Neuron (in vitro differentiated cells): ENCODE measurements at regions not wholly inside any gene's neighbourhood (a gene's known extent, or its start where the extent isn't known, plus 50 kb on each side); places are given as distances from the start of the nearest gene placed in this dataset.
"Not testable (repeated sequence)": the region's sequence is repeated elsewhere in the genome, so short reads cannot be mapped to it uniquely, and the experiment has no call there.

Experiments used
- H2AFZ ChIP-seq: one replicate; pipeline ENCODE4 v1.6.1; 2013; ENCODE audit warnings: low read depth, mild to moderate bottlenecking, inconsistent platforms, low read length, moderate library complexity
- H3K27me3 ChIP-seq: one replicate; pipeline ENCODE4 v1.6.1; 2013; ENCODE audit warnings: low read length; ENCODE audit not compliant: insufficient read depth
- H3K36me3 ChIP-seq: one replicate; pipeline ENCODE4 v1.6.1; 2013; ENCODE audit warnings: low read length; ENCODE audit not compliant: insufficient read depth
- H3K4me1 ChIP-seq: one replicate; pipeline ENCODE4 v1.6.1; 2013; ENCODE audit warnings: low read length; ENCODE audit not compliant: insufficient read depth
- H3K4me3 ChIP-seq: 2 replicates; pipeline ENCODE4 v1.5.1; 2013; ENCODE audit warnings: mild to moderate bottlenecking, low read length, moderate library complexity
- H3K9me3 ChIP-seq: one replicate; pipeline ENCODE4 v1.6.1; 2013; ENCODE audit warnings: low read length

- H3K9me3 ChIP-seq, H2AFZ ChIP-seq, H3K27me3 ChIP-seq, H3K4me3 ChIP-seq, H3K4me1 ChIP-seq, H3K36me3 ChIP-seq: not testable (repeated sequence)
Measured at GRCh38 chr7:6953138-6953797, 127.2 kb upstream of the CCZ1B start.

- not testable (repeated sequence) for H3K4me3 ChIP-seq, H3K9me3 ChIP-seq, H3K4me1 ChIP-seq, H3K27me3 ChIP-seq, H3K36me3 ChIP-seq, H2AFZ ChIP-seq
Measured at GRCh38 chr7:6953798-6954181, 127.7 kb upstream of the CCZ1B start.

GRCh38 chr7:6955385-6955784 is 129.3 kb upstream of the CCZ1B start:
- not testable (repeated sequence) for H3K27me3 ChIP-seq, H3K4me1 ChIP-seq

GRCh38 chr7:6955990-6956566 is 130.0 kb upstream of the CCZ1B start:
- H3K4me1 ChIP-seq = not testable (repeated sequence)

More at GRCh38 chr7:6955385-6955784, 129.3 kb upstream of the CCZ1B start:
- not testable (repeated sequence) for H3K36me3 ChIP-seq, H3K4me3 ChIP-seq, H2AFZ ChIP-seq, H3K9me3 ChIP-seq

GRCh38 chr7:6958371-6958770 is 132.3 kb upstream of the CCZ1B start:
- not testable (repeated sequence) for H3K4me3 ChIP-seq, H3K36me3 ChIP-seq, H2AFZ ChIP-seq, H3K9me3 ChIP-seq, H3K27me3 ChIP-seq, H3K4me1 ChIP-seq

More at GRCh38 chr7:6955990-6956566, 130.0 kb upstream of the CCZ1B start:
- H2AFZ ChIP-seq, H3K27me3 ChIP-seq, H3K4me3 ChIP-seq, H3K9me3 ChIP-seq, H3K36me3 ChIP-seq: not testable (repeated sequence)

- not testable (repeated sequence) for H3K4me1 ChIP-seq, H3K36me3 ChIP-seq, H3K27me3 ChIP-seq, H3K4me3 ChIP-seq, H3K9me3 ChIP-seq, H2AFZ ChIP-seq
Measured at GRCh38 chr7:6959942-6960341, 133.9 kb upstream of the CCZ1B start.

- H3K27me3 ChIP-seq, H2AFZ ChIP-seq, H3K4me3 ChIP-seq, H3K4me1 ChIP-seq, H3K36me3 ChIP-seq, H3K9me3 ChIP-seq: not testable (repeated sequence)
Measured at GRCh38 chr7:6962871-6963270, 136.8 kb upstream of the CCZ1B start.

GRCh38 chr7:6965051-6965450 is 139.0 kb upstream of the CCZ1B start:
- not testable (repeated sequence) for H2AFZ ChIP-seq, H3K9me3 ChIP-seq, H3K4me1 ChIP-seq, H3K27me3 ChIP-seq, H3K4me3 ChIP-seq, H3K36me3 ChIP-seq

- H3K4me1 ChIP-seq, H2AFZ ChIP-seq, H3K36me3 ChIP-seq, H3K27me3 ChIP-seq, H3K9me3 ChIP-seq, H3K4me3 ChIP-seq: not testable (repeated sequence)
Measured at GRCh38 chr7:6970180-6970579, 144.1 kb upstream of the CCZ1B start.

- not testable (repeated sequence) for H3K4me3 ChIP-seq, H3K36me3 ChIP-seq, H3K9me3 ChIP-seq, H3K27me3 ChIP-seq, H2AFZ ChIP-seq, H3K4me1 ChIP-seq
Measured at GRCh38 chr7:6974876-6975275, 148.8 kb upstream of the CCZ1B start.

- not testable (repeated sequence) for H2AFZ ChIP-seq, H3K4me1 ChIP-seq, H3K27me3 ChIP-seq, H3K36me3 ChIP-seq, H3K4me3 ChIP-seq, H3K9me3 ChIP-seq
Measured at GRCh38 chr7:6975346-6975745, 149.3 kb upstream of the CCZ1B start.

GRCh38 chr7:6977368-6977767 is 151.3 kb upstream of the CCZ1B start:
- not testable (repeated sequence) for H2AFZ ChIP-seq, H3K36me3 ChIP-seq, H3K4me1 ChIP-seq, H3K9me3 ChIP-seq, H3K4me3 ChIP-seq, H3K27me3 ChIP-seq

- not testable (repeated sequence) for H2AFZ ChIP-seq, H3K4me3 ChIP-seq, H3K9me3 ChIP-seq, H3K27me3 ChIP-seq, H3K36me3 ChIP-seq, H3K4me1 ChIP-seq
Measured at GRCh38 chr7:6978326-6978725, 152.3 kb upstream of the CCZ1B start.

- H3K9me3 ChIP-seq, H3K4me3 ChIP-seq, H3K27me3 ChIP-seq, H3K36me3 ChIP-seq, H2AFZ ChIP-seq, H3K4me1 ChIP-seq: not testable (repeated sequence)
Measured at GRCh38 chr7:6979456-6979855, 153.4 kb upstream of the CCZ1B start.
